Left lung (tissue), 4 donors: ENCODE measurements at regions not wholly inside any gene's neighbourhood (a gene's known extent, or its start where the extent isn't known, plus 50 kb on each side); places are given as distances from the start of the nearest gene placed in this dataset.
"Not testable (repeated sequence)": the region's sequence is repeated elsewhere in the genome, so short reads cannot be mapped to it uniquely, and the experiment has no call there.

Experiments used
- ATAC-seq: fragments of 200-7000 bp; cut with Tn5 transposase; one replicate; pipeline ENCODE4 v1.9.1; 2020; ENCODE audit warnings: moderate library complexity
- DNase-seq, 4 donors: peaks; one replicate each; pipeline ENCODE4 v3.0.0-alpha.2; 2013 to 2020
- H3K27ac ChIP-seq, 2 donors: fragments of 200-600 bp; sonication (generic) in 1 of 2; one replicate each; pipeline versions ENCODE4 v1.5.0 to v1.8.0; 2020 to 2021
- H3K27me3 ChIP-seq, 2 donors: fragments of 200-600 bp; sonication (generic) in 1 of 2; one replicate each; pipeline versions ENCODE4 v1.5.0 to v1.8.0; 2020 to 2021
- H3K36me3 ChIP-seq, 2 donors: fragments of 200-600 bp; sonication (generic) in 1 of 2; one replicate each; pipeline versions ENCODE4 v1.5.0 to v1.8.0; 2020 to 2021
- H3K4me1 ChIP-seq, 2 donors: fragments of 200-600 bp; one replicate each; pipeline ENCODE4 v1.8.0; 2021
- H3K4me3 ChIP-seq, 2 donors: fragments of 200-600 bp; sonication (generic) in 1 of 2; one replicate each; pipeline versions ENCODE4 v1.5.0 to v1.8.0; 2020 to 2021; ENCODE audit warnings: mild to moderate bottlenecking in 1 of 2
- H3K9me3 ChIP-seq, 2 donors: fragments of 200-600 bp; sonication (generic) in 1 of 2; one replicate each; pipeline versions ENCODE4 v1.5.0 to v1.8.0; 2020 to 2021
- intact Hi-C, 2 donors: fragments of 100-400 bp; cut with DNase I; formaldehyde crosslinking; loops; one replicate each; pipeline versions ENCODE4 v1.11.2 to v1.14.2; 2022
- TF ChIP-seq, protein P1 (sequence below), 2 donors: fragments of 200-600 bp; sonication (generic) in 1 of 2; IDR thresholded peaks; one replicate each; pipeline versions ENCODE4 v1.5.0 to v1.8.0; 2021; ENCODE audit warnings: antibody characterized with exemption in 2 of 2
- donor health status: DM: no; HTN: yes; CAD: no.
- donor health status: DM: no; HTN: no; CAD: no.

- Histone ChIP-seq H3K27ac (no peak overlapping the region), H3K36me3 (no peaks in the 10 kb centered on the region), H3K4me3 (no peak overlapping the region), H3K9me3 (no peaks in the 10 kb centered on the region), H3K4me1 (no peaks in the 10 kb centered on the region), H3K27me3 (no peaks in the 10 kb centered on the region)
- TF ChIP-seq, protein P1, sequence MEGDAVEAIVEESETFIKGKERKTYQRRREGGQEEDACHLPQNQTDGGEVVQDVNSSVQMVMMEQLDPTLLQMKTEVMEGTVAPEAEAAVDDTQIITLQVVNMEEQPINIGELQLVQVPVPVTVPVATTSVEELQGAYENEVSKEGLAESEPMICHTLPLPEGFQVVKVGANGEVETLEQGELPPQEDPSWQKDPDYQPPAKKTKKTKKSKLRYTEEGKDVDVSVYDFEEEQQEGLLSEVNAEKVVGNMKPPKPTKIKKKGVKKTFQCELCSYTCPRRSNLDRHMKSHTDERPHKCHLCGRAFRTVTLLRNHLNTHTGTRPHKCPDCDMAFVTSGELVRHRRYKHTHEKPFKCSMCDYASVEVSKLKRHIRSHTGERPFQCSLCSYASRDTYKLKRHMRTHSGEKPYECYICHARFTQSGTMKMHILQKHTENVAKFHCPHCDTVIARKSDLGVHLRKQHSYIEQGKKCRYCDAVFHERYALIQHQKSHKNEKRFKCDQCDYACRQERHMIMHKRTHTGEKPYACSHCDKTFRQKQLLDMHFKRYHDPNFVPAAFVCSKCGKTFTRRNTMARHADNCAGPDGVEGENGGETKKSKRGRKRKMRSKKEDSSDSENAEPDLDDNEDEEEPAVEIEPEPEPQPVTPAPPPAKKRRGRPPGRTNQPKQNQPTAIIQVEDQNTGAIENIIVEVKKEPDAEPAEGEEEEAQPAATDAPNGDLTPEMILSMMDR (IDR thresholded peaks at IDR 0.05), result no peak
- intact Hi-C loops, result no loop called here
- DNase-seq, result no peak
- no peak for ATAC-seq
Observed at GRCh38 chr5:12883395-12883794, 979.1 kb upstream of the CTNND2 start.

DNA sequence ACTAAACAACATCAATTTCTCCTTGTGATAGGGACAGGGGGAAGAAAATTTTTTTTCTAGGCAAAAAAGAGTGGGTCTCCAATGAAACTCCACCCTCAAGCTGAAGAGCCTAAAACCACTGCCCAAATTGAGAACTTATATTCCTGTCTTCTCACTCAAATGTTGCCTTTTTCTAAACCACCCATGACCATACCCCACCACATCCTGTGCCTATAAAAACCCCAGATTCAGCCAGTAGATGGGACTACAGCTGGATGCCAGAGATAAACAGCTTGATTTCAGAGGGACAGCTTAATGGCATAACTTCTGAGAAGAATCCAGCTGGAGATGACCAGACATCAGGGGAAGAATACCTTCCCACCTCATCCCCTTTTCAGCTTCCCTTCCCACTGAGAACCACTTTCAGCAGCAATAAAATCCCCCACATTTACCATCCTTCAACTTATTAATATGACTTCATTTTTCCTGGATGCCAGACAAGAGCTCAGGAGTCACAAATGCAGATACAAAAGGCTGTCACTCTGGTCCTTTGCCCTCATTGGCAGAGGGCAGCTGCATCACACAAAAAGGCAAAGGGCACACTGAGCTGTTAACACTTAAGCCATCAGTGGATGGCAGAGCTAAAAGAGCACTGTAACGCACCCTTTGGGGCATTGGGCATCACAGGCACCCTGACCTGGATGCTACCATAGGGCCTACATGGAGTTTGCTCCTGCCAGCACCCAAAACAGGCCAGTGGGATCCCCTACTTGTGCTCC is 972.5 kb upstream of the CTNND2 start:
- Histone ChIP-seq H3K27me3 (no peaks in the 10 kb centered on the region), H3K4me1 (no peaks in the 10 kb centered on the region), H3K36me3 (no peaks in the 10 kb centered on the region), H3K27ac (no peak overlapping the region), H3K4me3 (no peak overlapping the region), H3K9me3 (peaks cover 0 to 20% of the 10 kb centered on the region in 2 donors)
- TF ChIP-seq, protein P1 (IDR thresholded peaks at IDR 0.05), result no peak
- intact Hi-C loops, result no loop called here
- DNase-seq (no peak), ATAC-seq (no peak)

DNA sequence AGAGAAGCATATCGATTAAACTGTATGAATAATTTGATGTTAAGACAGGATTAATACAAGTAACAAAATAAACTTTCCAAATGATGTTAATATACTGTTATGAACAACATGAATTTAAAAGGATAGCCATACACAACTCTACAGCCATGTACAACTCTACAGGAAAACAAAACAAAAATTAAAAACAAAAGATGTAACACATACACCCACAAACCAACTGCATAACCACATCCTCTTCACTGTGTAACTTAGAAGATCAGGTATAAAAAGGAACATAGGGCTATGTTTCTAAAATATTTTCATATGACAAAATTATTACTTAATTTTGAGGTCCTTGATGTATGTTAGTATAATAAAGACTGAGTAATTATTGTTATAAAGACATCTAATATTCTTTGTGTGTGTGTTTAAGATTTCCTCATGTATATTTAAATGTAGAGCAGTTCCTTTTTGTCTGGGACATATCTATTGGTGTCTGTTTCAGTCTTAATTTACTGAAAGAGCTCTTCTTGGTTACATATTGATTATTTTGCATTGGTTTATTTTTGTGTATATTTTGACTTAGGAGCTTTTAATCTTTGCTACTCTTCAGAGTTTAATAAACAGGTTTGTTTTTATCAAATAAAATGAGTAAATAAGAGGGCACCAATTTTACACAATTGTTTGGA is 966.8 kb upstream of the CTNND2 start:
- TF ChIP-seq, protein P1 (IDR thresholded peaks at IDR 0.05), result no peak
- ATAC-seq (no peak), DNase-seq (no peak)
- H3K27ac ChIP-seq, result no peak overlapping the region
- peaks cover 0 to 16% of the 10 kb centered on the region in 2 donors for H3K9me3 ChIP-seq
- no peaks in the 10 kb centered on the region for H3K27me3 ChIP-seq
- no peaks in the 10 kb centered on the region for H3K4me1 ChIP-seq
- no peak overlapping the region for H3K4me3 ChIP-seq
- H3K36me3 ChIP-seq, result no peaks in the 10 kb centered on the region
- intact Hi-C loops, result no loop called here

DNA sequence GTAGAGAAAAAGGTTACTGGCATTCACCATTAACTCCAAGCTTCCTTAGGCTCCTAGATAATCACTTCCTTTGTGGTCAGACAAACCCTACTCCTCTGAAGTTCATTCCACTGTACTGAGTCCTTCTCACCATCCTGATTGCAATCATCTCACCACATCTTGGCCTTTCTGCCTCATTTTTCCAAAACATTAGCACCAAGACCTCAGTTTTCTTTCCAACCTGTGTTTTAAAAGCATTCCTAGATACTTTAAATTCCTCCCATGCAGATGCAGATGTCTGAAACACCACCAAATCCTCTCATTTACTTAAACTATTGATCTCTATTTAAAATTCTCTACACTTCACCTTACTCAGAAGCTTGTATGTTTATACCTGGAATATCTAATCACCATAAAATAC is 961.3 kb upstream of the CTNND2 start:
- no peaks in the 10 kb centered on the region for H3K27me3 ChIP-seq
- no peaks in the 10 kb centered on the region for H3K4me1 ChIP-seq
- intact Hi-C loops, result no loop called here
- ATAC-seq, result no peak
- peaks cover 0 to 3% of the 10 kb centered on the region in 2 donors for H3K9me3 ChIP-seq
- DNase-seq, result no peak
- H3K27ac ChIP-seq, result no peak overlapping the region
- no peak overlapping the region for H3K4me3 ChIP-seq
- TF ChIP-seq, protein P1 (IDR thresholded peaks at IDR 0.05), result no peak
- no peaks in the 10 kb centered on the region for H3K36me3 ChIP-seq

DNA sequence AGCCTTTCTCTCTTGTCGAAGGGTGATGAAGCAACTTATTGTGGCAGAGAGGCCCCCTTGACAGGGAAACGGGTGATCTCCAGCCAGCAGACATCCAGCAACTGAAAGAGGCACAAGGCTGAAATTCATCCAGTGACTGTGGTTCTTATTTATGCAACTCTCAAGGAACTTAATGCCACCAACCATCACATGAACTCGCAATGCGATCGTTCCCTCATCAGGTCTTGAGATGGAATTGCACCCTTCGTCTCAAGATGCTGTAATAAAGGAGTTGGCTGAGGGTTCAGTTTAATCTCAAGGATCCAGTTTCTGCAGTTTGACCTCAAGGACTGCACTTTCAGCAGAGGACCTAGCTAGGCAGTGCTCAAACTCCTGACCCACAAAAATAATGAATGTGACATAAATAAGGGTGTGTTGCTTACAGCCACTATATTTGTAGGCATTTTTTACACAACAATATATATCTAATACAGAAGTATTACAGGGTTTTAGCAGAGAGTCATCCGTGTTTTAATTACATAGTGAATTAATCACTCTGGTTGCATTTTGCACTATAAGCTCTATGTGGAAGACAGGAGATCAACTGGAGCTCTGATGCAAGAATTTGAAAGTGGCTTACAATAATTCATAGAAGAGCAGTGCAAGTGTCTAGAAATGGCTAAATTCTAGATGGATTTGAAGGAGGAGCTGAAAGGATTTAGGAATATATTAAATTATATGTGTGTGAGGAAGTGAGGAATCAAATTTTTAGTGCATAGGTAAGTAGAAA is 957.8 kb upstream of the CTNND2 start:
- no peak for ATAC-seq

DNA sequence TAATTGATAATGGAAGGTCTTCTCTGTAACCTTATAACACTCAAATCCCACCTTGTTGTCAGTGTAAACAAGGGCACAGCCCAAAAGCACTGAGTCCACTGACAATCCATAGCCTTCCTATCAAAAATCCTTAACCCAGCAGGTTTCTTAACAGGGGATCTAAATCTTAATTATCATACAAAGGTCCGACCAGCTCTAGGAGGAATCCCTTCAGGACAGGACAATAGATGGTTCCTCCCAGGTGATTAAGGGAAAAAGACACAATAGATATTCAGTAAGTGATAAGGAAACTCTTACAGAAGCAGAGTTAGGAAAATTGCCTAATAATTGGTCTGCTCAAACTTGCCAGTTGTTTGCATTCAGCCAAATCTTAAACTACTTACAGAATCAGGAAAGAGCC is 951.9 kb upstream of the CTNND2 start:
- H3K27me3 ChIP-seq, H3K4me3 ChIP-seq, H3K27ac ChIP-seq, intact Hi-C loops, DNase-seq, H3K4me1 ChIP-seq, ATAC-seq, H3K36me3 ChIP-seq: not testable (repeated sequence)
- peaks cover 0 to 17% of the 10 kb centered on the region in 2 donors for H3K9me3 ChIP-seq

More for the DNA sequence above, 957.8 kb upstream of the CTNND2 start:
- no peaks in the 10 kb centered on the region for H3K27me3 ChIP-seq
- DNase-seq, result no peak
- no peaks in the 10 kb centered on the region for H3K36me3 ChIP-seq
- no peak overlapping the region for H3K4me3 ChIP-seq
- H3K9me3 ChIP-seq, result peaks cover 0 to 17% of the 10 kb centered on the region in 2 donors
- no peak overlapping the region for H3K27ac ChIP-seq
- H3K4me1 ChIP-seq, result no peaks in the 10 kb centered on the region
- intact Hi-C loops, result no loop called here
- TF ChIP-seq, protein P1 (IDR thresholded peaks at IDR 0.05), result no peak
